Activated T-cell treated with anti-CD3 and anti-CD28 coated beads, Interleukin-2, amount 50 U/mL, for 72 hours (primary cell): ENCODE measurements at regions not wholly inside any gene's neighbourhood (a gene's known extent, or its start where the extent isn't known, plus 50 kb on each side); places are given as distances from the start of the nearest gene placed in this dataset.

Experiments
- ATAC-seq, 2 donors: fragments of 150-1000 bp; cut with Tn5 transposase; replicated peaks in 1 of 2; 2 replicates each; pipeline ENCODE4 v1.10.0; 2021; ENCODE audit warnings: moderate library complexity in 2 of 2, mild to moderate bottlenecking in 1 of 2
- DNase-seq, 2 donors: peaks; one replicate each; pipeline ENCODE4 v3.0.0; 2021 to 2022; ENCODE audit warnings: mixed read lengths in 1 of 2
- H3K27ac Mint-ChIP-seq: one replicate; pipeline ENCODE4 v1.8.0; 2022; ENCODE audit warnings: mild to moderate bottlenecking, moderate library complexity, mixed read lengths
- H3K27me3 Mint-ChIP-seq: one replicate; pipeline ENCODE4 v1.8.0; 2022; ENCODE audit warnings: low read depth, mixed read lengths
- H3K36me3 Mint-ChIP-seq, 2 donors: one replicate each; pipeline ENCODE4 v1.8.0; 2022; ENCODE audit warnings: mixed read lengths in 2 of 2, mild to moderate bottlenecking in 1 of 2; ENCODE audit not compliant: insufficient read depth in 2 of 2
- H3K4me1 Mint-ChIP-seq: one replicate; pipeline ENCODE4 v1.8.0; 2022; ENCODE audit warnings: low read depth, mixed read lengths
- H3K4me3 Mint-ChIP-seq, 2 donors: one replicate each; pipeline ENCODE4 v1.8.0; 2022; ENCODE audit warnings: mild to moderate bottlenecking in 2 of 2, mixed read lengths in 2 of 2, moderate library complexity in 2 of 2
- H3K9me3 Mint-ChIP-seq, 2 donors: one replicate each; pipeline ENCODE4 v1.8.0; 2022; ENCODE audit warnings: mixed read lengths in 2 of 2

- no peaks in the 10 kb centered on the region for H3K27me3 Mint-ChIP-seq
- no peak overlapping the region for H3K27ac Mint-ChIP-seq
- no peaks in the 10 kb centered on the region for H3K9me3 Mint-ChIP-seq
- ATAC-seq, result no peak
- DNase-seq, result no peak
- no peak overlapping the region for H3K4me3 Mint-ChIP-seq
- no peaks in the 10 kb centered on the region for H3K36me3 Mint-ChIP-seq
- no peaks in the 10 kb centered on the region for H3K4me1 Mint-ChIP-seq
These were observed 252.8 kb upstream of the MMS22L start for GRCh38 chr6:97535800-97536199.

- no peaks in the 10 kb centered on the region for H3K9me3 Mint-ChIP-seq
- no peak overlapping the region for H3K4me3 Mint-ChIP-seq
- DNase-seq (no peak), ATAC-seq (no peak)
- no peaks in the 10 kb centered on the region for H3K4me1 Mint-ChIP-seq
- H3K36me3 Mint-ChIP-seq, result no peaks in the 10 kb centered on the region
- no peak overlapping the region for H3K27ac Mint-ChIP-seq
- H3K27me3 Mint-ChIP-seq, result no peaks in the 10 kb centered on the region
These were observed 265.3 kb upstream of the MMS22L start for GRCh38 chr6:97548354-97548753.

DNA sequence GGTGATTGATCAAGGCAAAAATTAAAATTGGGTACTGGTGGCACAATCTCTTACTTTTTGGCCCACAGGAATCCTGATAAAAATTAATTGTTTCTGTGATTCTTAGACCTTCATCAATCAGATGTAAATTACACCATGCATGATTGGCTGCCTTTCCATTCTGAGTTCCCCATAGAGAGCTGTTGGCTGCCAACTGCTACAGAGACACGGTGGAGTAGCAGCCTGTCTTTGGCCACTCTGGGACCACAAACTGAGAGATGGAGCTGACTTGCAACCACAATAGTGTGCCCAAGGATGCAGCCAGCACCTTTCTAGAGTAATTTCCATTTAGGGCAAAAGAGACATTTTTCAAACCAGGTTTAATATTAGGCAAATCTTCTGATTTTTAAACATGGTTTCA is 274.3 kb upstream of the MMS22L start:
- no peaks in the 10 kb centered on the region for H3K9me3 Mint-ChIP-seq
- H3K27ac Mint-ChIP-seq, result no peak overlapping the region
- no peak overlapping the region for H3K4me3 Mint-ChIP-seq
- no peaks in the 10 kb centered on the region for H3K4me1 Mint-ChIP-seq
- DNase-seq (no peak), ATAC-seq (no peak)
- H3K36me3 Mint-ChIP-seq, result no peaks in the 10 kb centered on the region
- H3K27me3 Mint-ChIP-seq, result no peaks in the 10 kb centered on the region

DNA sequence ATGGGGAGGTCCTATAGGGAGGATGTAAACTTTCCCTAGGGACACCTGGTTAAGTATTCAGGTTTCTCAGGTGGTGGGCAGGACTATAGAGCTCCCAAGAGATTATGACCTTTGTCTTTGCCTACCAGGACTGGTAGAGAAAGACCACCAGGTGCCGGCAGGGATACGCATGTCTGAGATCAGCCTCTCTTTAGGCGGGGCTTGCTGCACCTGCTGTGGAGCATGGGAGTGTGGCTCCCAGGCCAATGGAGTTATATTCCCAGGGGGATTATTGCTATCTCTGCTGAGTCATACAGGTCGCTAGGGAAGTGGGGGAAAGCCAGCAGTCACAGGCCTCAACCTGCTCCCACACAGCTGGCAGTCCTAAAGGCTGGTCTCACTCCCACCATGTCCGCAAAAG is 280.5 kb upstream of the MMS22L start:
- DNase-seq (no peak), ATAC-seq (no peak)
- Mint-ChIP-seq H3K36me3 (no peaks in the 10 kb centered on the region), H3K27me3 (no peaks in the 10 kb centered on the region), H3K27ac (no peak overlapping the region), H3K4me3 (no peak overlapping the region), H3K9me3 (no peaks in the 10 kb centered on the region), H3K4me1 (no peaks in the 10 kb centered on the region)

- H3K4me1 Mint-ChIP-seq, result no peaks in the 10 kb centered on the region
- ATAC-seq, result no peak
- no peaks in the 10 kb centered on the region for H3K9me3 Mint-ChIP-seq
- no peaks in the 10 kb centered on the region for H3K36me3 Mint-ChIP-seq
- no peak for DNase-seq
- no peak overlapping the region for H3K4me3 Mint-ChIP-seq
- no peaks in the 10 kb centered on the region for H3K27me3 Mint-ChIP-seq
- H3K27ac Mint-ChIP-seq, result no peak overlapping the region
These were observed 289.9 kb upstream of the MMS22L start for GRCh38 chr6:97572943-97573342.

DNA sequence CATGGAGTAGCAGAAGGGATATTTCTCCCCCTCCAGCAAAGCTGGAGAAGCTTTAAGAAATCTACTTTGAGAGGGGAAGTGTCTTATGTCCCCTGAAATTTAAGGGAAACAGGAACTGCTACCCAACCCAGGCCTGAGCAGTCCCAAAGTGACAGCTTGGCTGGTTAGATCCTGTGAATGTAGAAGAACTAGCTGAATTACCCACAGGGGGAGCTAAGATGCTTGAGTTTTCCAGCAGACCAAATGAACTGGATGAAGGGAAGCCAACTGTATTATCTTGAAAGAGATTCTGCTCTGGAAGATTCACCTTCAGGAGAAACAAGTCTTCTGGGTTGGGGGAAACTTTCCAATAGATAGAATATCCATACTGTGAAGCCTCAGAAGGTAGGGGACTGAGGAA is 303.3 kb upstream of the MMS22L start:
- Mint-ChIP-seq H3K4me1 (no peaks in the 10 kb centered on the region), H3K9me3 (peaks cover 0 to 1% of the 10 kb centered on the region in 2 donors), H3K36me3 (no peaks in the 10 kb centered on the region), H3K4me3 (no peak overlapping the region), H3K27me3 (no peaks in the 10 kb centered on the region), H3K27ac (no peak overlapping the region)
- ATAC-seq (no peak), DNase-seq (no peak)

GRCh38 chr6:97591955-97592354 is 308.9 kb upstream of the MMS22L start:
- H3K36me3 Mint-ChIP-seq, result no peaks in the 10 kb centered on the region
- no peak for DNase-seq
- peaks cover 1 to 2% of the 10 kb centered on the region in 2 donors for H3K9me3 Mint-ChIP-seq
- H3K4me3 Mint-ChIP-seq, result no peak overlapping the region
- no peak for ATAC-seq
- no peaks in the 10 kb centered on the region for H3K4me1 Mint-ChIP-seq
- H3K27me3 Mint-ChIP-seq, result no peaks in the 10 kb centered on the region
- H3K27ac Mint-ChIP-seq, result no peak overlapping the region

DNA sequence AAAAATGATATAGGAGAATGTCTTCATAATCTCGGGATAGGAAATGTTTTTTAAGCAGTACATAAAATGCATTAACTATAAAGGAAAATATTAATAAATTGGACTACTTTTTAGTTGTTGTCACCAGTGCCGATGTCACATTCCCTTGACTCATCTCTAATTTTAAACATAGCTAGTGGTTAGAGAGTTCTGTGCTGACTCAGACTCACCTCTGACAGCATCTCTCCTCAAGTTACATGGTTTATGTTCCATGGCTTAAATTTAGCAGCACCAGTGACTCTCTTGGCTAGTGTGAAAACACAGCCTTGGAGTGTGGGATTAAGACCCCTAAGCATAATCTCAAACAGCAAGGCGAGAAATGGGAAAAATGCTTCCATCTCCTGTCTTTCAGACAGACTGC is 311.8 kb upstream of the MMS22L start:
- Mint-ChIP-seq H3K4me1 (no peaks in the 10 kb centered on the region), H3K27me3 (no peaks in the 10 kb centered on the region), H3K4me3 (no peak overlapping the region), H3K36me3 (no peaks in the 10 kb centered on the region), H3K27ac (no peak overlapping the region), H3K9me3 (peaks cover 0 to 2% of the 10 kb centered on the region in 2 donors)
- ATAC-seq, result no peak
- no peak for DNase-seq

DNA sequence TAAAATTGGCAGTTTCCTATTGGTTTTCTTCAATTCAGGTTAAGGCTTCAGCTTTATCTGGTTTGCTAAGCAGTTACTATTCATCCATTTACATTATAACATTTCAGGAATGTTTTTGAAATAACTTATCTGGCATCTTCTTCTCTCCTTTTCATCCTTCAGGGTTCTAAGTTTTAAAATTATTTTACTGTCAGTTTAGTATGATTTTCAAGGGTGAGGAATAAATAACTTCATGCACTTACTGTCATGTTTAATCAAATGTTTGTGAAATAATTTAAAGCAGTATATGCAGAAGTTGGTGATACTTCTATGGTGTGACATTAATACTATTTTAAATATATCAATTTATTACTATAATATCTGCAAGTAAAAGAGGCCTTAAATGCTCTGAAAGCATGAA is 338.1 kb upstream of the MMS22L start:
- no peak for ATAC-seq
- DNase-seq, result no peak
- H3K9me3 Mint-ChIP-seq, result peaks cover 0 to 3% of the 10 kb centered on the region in 2 donors
- no peaks in the 10 kb centered on the region for H3K36me3 Mint-ChIP-seq
- H3K27me3 Mint-ChIP-seq, result no peaks in the 10 kb centered on the region
- H3K4me3 Mint-ChIP-seq, result no peak overlapping the region
- H3K4me1 Mint-ChIP-seq, result no peaks in the 10 kb centered on the region
- no peak overlapping the region for H3K27ac Mint-ChIP-seq

DNA sequence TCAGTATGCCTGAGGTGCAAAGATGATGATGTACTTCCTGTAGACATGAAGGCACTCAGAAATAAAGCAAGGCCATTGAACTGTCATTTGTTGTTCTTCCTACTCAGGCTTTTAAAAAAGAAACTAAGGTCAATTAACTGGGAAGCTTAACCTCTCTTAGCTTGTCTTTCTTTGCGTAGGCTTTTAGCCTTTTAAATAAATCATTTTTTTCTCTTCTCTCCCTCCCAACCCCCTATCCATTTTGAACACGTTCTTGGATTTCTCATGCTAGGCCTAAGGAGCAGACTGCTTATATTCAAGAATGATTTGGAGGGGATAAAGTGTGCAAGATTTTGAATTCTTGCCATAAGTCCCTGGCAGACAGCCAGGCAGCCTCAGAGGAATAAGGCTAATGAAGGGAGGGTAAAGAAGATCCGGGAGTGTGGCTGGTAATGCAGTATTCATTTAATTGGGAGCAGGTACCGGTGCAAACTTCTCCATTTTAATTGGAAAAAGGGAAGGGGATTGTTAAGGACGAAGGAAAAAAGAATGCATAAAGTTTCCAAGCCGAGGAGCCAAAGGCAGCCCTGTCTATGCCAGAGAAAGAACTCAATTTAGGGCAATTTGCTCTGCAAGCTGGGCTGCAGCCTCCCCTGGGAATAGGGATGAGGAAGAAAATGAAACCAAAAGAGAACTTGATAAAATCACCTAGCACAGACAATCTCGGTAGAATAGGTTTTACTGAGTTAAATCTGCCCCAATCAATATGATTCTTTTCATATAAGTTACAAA is 343.8 kb upstream of the MMS22L start:
- Mint-ChIP-seq H3K27me3 (no peaks in the 10 kb centered on the region), H3K9me3 (peaks cover 2 to 3% of the 10 kb centered on the region in 2 donors), H3K4me3 (no peak overlapping the region), H3K27ac (no peak overlapping the region), H3K4me1 (no peaks in the 10 kb centered on the region), H3K36me3 (no peaks in the 10 kb centered on the region)
- DNase-seq (no peak), ATAC-seq (no peak)

DNA sequence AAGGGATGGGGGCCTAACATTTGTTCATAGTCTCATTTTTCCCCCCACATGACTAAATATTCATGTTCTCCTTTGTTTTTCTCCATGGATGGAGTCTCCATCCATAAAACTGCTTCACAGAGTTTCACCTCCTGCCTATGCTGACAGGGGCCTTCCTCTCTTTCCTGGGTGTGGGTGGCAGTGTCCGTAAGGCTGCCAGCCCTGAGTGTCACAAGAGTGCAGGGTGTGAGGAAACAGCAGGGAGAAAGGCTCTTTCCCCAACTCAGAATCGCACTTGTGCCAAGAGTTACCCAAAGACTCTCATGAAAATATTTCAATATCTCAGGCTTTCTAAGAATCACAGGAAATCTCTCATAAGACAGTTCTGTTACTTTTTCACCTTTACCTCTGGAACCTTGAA is 346.2 kb upstream of the MMS22L start:
- Mint-ChIP-seq H3K4me1 (no peaks in the 10 kb centered on the region), H3K36me3 (no peaks in the 10 kb centered on the region), H3K27me3 (no peaks in the 10 kb centered on the region), H3K9me3 (peaks cover 0 to 2% of the 10 kb centered on the region in 2 donors), H3K4me3 (no peak overlapping the region), H3K27ac (no peak overlapping the region)
- ATAC-seq, result no peak
- no peak for DNase-seq

GRCh38 chr6:97630604-97631003 is 347.6 kb upstream of the MMS22L start:
- ATAC-seq, result no peak
- Mint-ChIP-seq H3K4me1 (no peaks in the 10 kb centered on the region), H3K27me3 (no peaks in the 10 kb centered on the region), H3K27ac (no peak overlapping the region), H3K9me3 (peaks cover 0 to 2% of the 10 kb centered on the region in 2 donors), H3K4me3 (no peak overlapping the region), H3K36me3 (no peaks in the 10 kb centered on the region)
- DNase-seq, result no peak

- Mint-ChIP-seq H3K27ac (no peak overlapping the region), H3K9me3 (no peaks in the 10 kb centered on the region), H3K4me3 (no peak overlapping the region), H3K27me3 (no peaks in the 10 kb centered on the region), H3K4me1 (no peaks in the 10 kb centered on the region), H3K36me3 (no peaks in the 10 kb centered on the region)
- no peak for ATAC-seq
- DNase-seq, result no peak
These were observed 349.3 kb upstream of the MMS22L start for GRCh38 chr6:97632341-97632740.

DNA sequence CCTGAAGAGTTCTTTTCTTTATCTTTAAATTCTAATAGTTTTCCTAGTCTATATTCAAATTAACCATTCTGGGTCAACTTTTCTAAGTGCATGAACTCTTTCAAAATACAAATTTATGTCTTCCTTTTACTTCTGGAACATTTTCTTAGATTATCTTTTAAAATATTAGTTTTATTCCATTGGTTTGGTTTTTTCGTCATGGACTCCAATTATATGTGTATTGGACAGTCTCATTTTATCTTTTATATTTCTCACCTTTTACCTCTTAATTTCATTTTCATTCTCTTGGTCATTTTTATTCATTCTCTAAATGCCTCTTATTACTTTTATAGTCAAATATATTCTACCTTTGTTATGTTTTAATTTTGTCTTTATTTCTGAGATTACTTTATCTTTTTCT is 356.7 kb upstream of the MMS22L start:
- H3K27ac Mint-ChIP-seq, result no peak overlapping the region
- H3K9me3 Mint-ChIP-seq, result peaks cover 4 to 6% of the 10 kb centered on the region in 2 donors
- no peaks in the 10 kb centered on the region for H3K4me1 Mint-ChIP-seq
- no peaks in the 10 kb centered on the region for H3K27me3 Mint-ChIP-seq
- no peaks in the 10 kb centered on the region for H3K36me3 Mint-ChIP-seq
- no peak for ATAC-seq
- no peak for DNase-seq
- H3K4me3 Mint-ChIP-seq, result no peak overlapping the region
